Astrocyte (in vitro differentiated cells and primary cell): ENCODE measurements at regions not wholly inside any gene's neighbourhood (a gene's known extent, or its start where the extent isn't known, plus 50 kb on each side); places are given as distances from the start of the nearest gene placed in this dataset.

ENCODE experiments used
- DNase-seq: peaks from one replicate; pipeline ENCODE4 v3.0.0-alpha.2; 2010; ENCODE audit warnings: low read depth
- FAIRE-seq: peaks from 2 replicates; lab custom pipeline; 2011; peaks lifted over from hg19 to GRCh38; lab: Jason Lieb, UNC
- H2AFZ ChIP-seq: 2 replicates; pipeline ENCODE4 v1.6.0; 2012; ENCODE audit warnings: low read depth, low read length, inconsistent platforms
- H3K27ac ChIP-seq: 2 replicates; pipeline ENCODE4 v1.5.1; 2011; ENCODE audit warnings: low read depth, low read length, inconsistent platforms
- H3K27me3 ChIP-seq: 2 replicates; pipeline ENCODE4 v1.6.0; 2011; ENCODE audit warnings: low read length, inconsistent platforms; ENCODE audit not compliant: insufficient read depth
- H3K36me3 ChIP-seq: 2 replicates; pipeline ENCODE4 v1.5.1; 2011; ENCODE audit warnings: low read length, inconsistent platforms; ENCODE audit not compliant: insufficient read depth
- H3K4me1 ChIP-seq: 2 replicates; pipeline ENCODE4 v1.5.1; 2011; ENCODE audit warnings: low read length, inconsistent platforms; ENCODE audit not compliant: insufficient read depth
- H3K4me2 ChIP-seq: 2 replicates; pipeline ENCODE4 v1.6.0; 2012; ENCODE audit warnings: low read length, inconsistent platforms
- H3K4me3 ChIP-seq: 2 replicates; pipeline ENCODE4 v1.5.1; 2011; ENCODE audit warnings: low read depth, mild to moderate bottlenecking, low read length, inconsistent platforms; ENCODE audit not compliant: insufficient read depth
- H3K79me2 ChIP-seq: 2 replicates; pipeline ENCODE4 v1.6.0; 2012; ENCODE audit warnings: mild to moderate bottlenecking, low read length, inconsistent platforms; ENCODE audit not compliant: insufficient read depth
- H3K9ac ChIP-seq: 2 replicates; pipeline ENCODE4 v1.6.0; 2012; ENCODE audit warnings: mild to moderate bottlenecking, low read length, inconsistent platforms
- H3K9me3 ChIP-seq: 2 replicates; pipeline ENCODE4 v1.5.1; 2012; ENCODE audit warnings: low read depth, mild to moderate bottlenecking, low read length, inconsistent platforms; ENCODE audit not compliant: insufficient read depth
- H4K20me1 ChIP-seq: 2 replicates; pipeline ENCODE4 v1.6.0; 2012; ENCODE audit warnings: low read length, inconsistent platforms; ENCODE audit not compliant: insufficient read depth
- H3K27ac Mint-ChIP-seq: one replicate; pipeline ENCODE4 v1.8.0; 2021; ENCODE audit warnings: mild to moderate bottlenecking, mixed read lengths; ENCODE audit not compliant: unreplicated experiment
- H3K27me3 Mint-ChIP-seq: one replicate; pipeline ENCODE4 v1.8.0; 2021; ENCODE audit warnings: low read depth, mixed read lengths; ENCODE audit not compliant: unreplicated experiment
- H3K36me3 Mint-ChIP-seq: one replicate; pipeline ENCODE4 v1.8.0; 2021; ENCODE audit warnings: low read depth, mixed read lengths; ENCODE audit not compliant: unreplicated experiment
- H3K4me1 Mint-ChIP-seq: one replicate; pipeline ENCODE4 v1.8.0; 2021; ENCODE audit warnings: low read depth, mixed read lengths; ENCODE audit not compliant: unreplicated experiment
- H3K4me3 Mint-ChIP-seq: one replicate; pipeline ENCODE4 v1.8.0; 2021; ENCODE audit warnings: mild to moderate bottlenecking, moderate library complexity, mixed read lengths; ENCODE audit not compliant: unreplicated experiment
- H3K9me3 Mint-ChIP-seq: one replicate; pipeline ENCODE4 v1.8.0; 2021; ENCODE audit warnings: mild to moderate bottlenecking, mixed read lengths; ENCODE audit not compliant: unreplicated experiment
- CTCF ChIP-seq: IDR thresholded peaks from 2 replicates; pipeline ENCODE4 v1.5.1; 2011; ENCODE audit warnings: low read depth, mild to moderate bottlenecking, inconsistent platforms, low read length, moderate library complexity; ENCODE audit not compliant: insufficient read depth
- EZH2 ChIP-seq: IDR thresholded peaks from 2 replicates; pipeline ENCODE4 v1.6.1; 2012; ENCODE audit warnings: mild to moderate bottlenecking, low read length, inconsistent platforms; ENCODE audit not compliant: insufficient read depth

- Histone ChIP-seq H3K36me3 (no peaks in the 10 kb centered on the region), H3K79me2 (no peaks in the 10 kb centered on the region), H3K4me2 (no peak overlapping the region), H3K4me3 (no peak overlapping the region), H4K20me1 (no peaks in the 10 kb centered on the region), H3K9ac (no peak overlapping the region), H3K27ac (no peak overlapping the region), H3K27me3 (no peaks in the 10 kb centered on the region), H3K9me3 (no peaks in the 10 kb centered on the region), H3K4me1 (peaks cover 8% of the 10 kb centered on the region), H2AFZ (no peak overlapping the region)
- H3K9me3 Mint-ChIP-seq, result peaks cover 16% of the 10 kb centered on the region
- no peak overlapping the region for H3K4me3 Mint-ChIP-seq
- H3K27ac Mint-ChIP-seq, result no peak overlapping the region
- DNase-seq, result no peak
- peaks cover 21% of the 10 kb centered on the region for H3K36me3 Mint-ChIP-seq
- FAIRE-seq, result no peak
- TF ChIP-seq EZH2 (no peak), CTCF (no peak)
- no peaks in the 10 kb centered on the region for H3K27me3 Mint-ChIP-seq
- no peaks in the 10 kb centered on the region for H3K4me1 Mint-ChIP-seq
Measured at GRCh38 chr16:72422308-72422897, 250.4 kb upstream of the PMFBP1 start.

- Mint-ChIP-seq H3K4me1 (no peaks in the 10 kb centered on the region), H3K4me3 (no peak overlapping the region), H3K9me3 (peaks cover 16% of the 10 kb centered on the region), H3K27me3 (no peaks in the 10 kb centered on the region), H3K36me3 (peaks cover 17% of the 10 kb centered on the region), H3K27ac (no peak overlapping the region)
- Histone ChIP-seq H3K9ac (no peak overlapping the region), H3K27ac (no peak overlapping the region), H4K20me1 (no peaks in the 10 kb centered on the region), H3K4me1 (no peaks in the 10 kb centered on the region), H3K36me3 (no peaks in the 10 kb centered on the region), H2AFZ (no peak overlapping the region), H3K4me3 (no peak overlapping the region), H3K4me2 (no peak overlapping the region), H3K9me3 (no peaks in the 10 kb centered on the region), H3K79me2 (no peaks in the 10 kb centered on the region), H3K27me3 (no peaks in the 10 kb centered on the region)
- DNase-seq (no peak), FAIRE-seq (no peak)
- TF ChIP-seq EZH2 (no peak), CTCF (no peak)
Measured at GRCh38 chr16:72419638-72420037, 247.7 kb upstream of the PMFBP1 start.

GRCh38 chr16:72415379-72415778, 243.4 kb upstream of the PMFBP1 start:
- no peak overlapping the region for H3K4me2 ChIP-seq

More at GRCh38 chr16:72415379-72415778, 243.4 kb upstream of the PMFBP1 start:
- Histone ChIP-seq H4K20me1 (no peaks in the 10 kb centered on the region), H3K9ac (no peak overlapping the region), H3K9me3 (no peaks in the 10 kb centered on the region), H2AFZ (no peak overlapping the region), H3K27me3 (no peaks in the 10 kb centered on the region), H3K79me2 (no peaks in the 10 kb centered on the region), H3K4me3 (no peak overlapping the region), H3K4me1 (no peaks in the 10 kb centered on the region), H3K27ac (no peak overlapping the region), H3K36me3 (no peaks in the 10 kb centered on the region)
- FAIRE-seq (no peak), DNase-seq (no peak)
- H3K9me3 Mint-ChIP-seq, result no peaks in the 10 kb centered on the region
- H3K4me1 Mint-ChIP-seq, result peaks cover 2% of the 10 kb centered on the region
- no peak overlapping the region for H3K4me3 Mint-ChIP-seq
- H3K27ac Mint-ChIP-seq, result no peak overlapping the region
- no peaks in the 10 kb centered on the region for H3K27me3 Mint-ChIP-seq
- H3K36me3 Mint-ChIP-seq, result no peaks in the 10 kb centered on the region
- TF ChIP-seq EZH2 (no peak), CTCF (no peak)
